ENCODE measurements at regions not wholly inside any gene's neighbourhood (a gene's known extent, or its start where the extent isn't known, plus 50 kb on each side); places are given as distances from the start of the nearest gene placed in this dataset.

DNA sequence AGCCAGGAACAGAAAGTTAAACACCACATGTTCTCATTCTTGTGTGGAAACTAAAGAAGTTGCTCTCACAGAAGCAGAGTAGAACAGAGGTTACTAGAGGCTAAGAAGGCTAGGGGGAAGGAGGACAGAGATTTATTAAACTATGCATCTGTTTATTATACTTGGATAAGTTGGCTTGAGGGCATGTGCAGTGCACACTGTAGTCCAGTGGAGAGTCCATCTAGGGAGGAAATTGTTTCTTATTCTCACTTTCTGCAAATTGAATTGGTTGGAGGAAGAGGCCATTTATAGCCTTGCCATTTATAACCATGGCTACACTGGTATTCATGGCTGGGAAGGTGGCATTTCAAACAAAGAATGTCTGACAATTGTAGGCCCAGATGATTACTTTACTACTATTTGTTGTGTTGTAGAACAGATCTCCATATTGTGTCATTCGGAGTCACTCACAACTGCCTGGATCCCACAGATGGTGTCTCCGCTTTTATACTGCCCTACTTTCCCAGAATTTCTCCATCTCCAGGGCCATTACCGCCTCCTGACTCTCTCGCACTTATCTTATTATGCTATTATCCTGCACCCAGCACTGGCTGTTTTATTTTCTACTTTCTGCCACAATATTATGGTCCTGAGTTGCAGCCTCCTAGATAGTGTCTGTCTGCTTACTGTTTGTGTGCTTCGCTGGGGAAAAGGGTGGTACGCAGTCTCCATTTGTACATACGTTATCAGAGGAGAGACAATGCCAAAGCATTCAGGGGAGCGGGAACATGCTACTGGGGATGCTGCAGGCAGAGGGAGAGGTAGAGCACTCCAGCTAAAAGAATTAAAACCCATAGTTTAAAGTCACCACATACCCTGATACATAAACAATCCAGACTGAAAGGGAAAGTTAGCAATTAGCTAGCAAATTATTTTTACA lies 169.3 kb upstream of the BLID start:
- TF ChIP-seq, protein P1, sequence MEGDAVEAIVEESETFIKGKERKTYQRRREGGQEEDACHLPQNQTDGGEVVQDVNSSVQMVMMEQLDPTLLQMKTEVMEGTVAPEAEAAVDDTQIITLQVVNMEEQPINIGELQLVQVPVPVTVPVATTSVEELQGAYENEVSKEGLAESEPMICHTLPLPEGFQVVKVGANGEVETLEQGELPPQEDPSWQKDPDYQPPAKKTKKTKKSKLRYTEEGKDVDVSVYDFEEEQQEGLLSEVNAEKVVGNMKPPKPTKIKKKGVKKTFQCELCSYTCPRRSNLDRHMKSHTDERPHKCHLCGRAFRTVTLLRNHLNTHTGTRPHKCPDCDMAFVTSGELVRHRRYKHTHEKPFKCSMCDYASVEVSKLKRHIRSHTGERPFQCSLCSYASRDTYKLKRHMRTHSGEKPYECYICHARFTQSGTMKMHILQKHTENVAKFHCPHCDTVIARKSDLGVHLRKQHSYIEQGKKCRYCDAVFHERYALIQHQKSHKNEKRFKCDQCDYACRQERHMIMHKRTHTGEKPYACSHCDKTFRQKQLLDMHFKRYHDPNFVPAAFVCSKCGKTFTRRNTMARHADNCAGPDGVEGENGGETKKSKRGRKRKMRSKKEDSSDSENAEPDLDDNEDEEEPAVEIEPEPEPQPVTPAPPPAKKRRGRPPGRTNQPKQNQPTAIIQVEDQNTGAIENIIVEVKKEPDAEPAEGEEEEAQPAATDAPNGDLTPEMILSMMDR (IDR thresholded peaks at IDR 0.05; ENCODE audit: low read length) = no peak
- TF ChIP-seq EZH2 (optimal IDR thresholded peaks at IDR 0.05; ENCODE audit: low read depth, low read length) = no peak
- TF ChIP-seq EZH2phosphoT487 (IDR thresholded peaks at IDR 0.05; ENCODE audit: low read length) = no peak
